Activated CD4-positive, alpha-beta T cell treated with anti-CD3 and anti-CD28 coated beads, Interleukin-2, amount 50 U/mL, for 1 hour (primary cell): ENCODE measurements at regions not wholly inside any gene's neighbourhood (a gene's known extent, or its start where the extent isn't known, plus 50 kb on each side); places are given as distances from the start of the nearest gene placed in this dataset.
"Not testable (repeated sequence)": the region's sequence is repeated elsewhere in the genome, so short reads cannot be mapped to it uniquely, and the experiment has no call there.

ENCODE experiments used
- DNase-seq: peaks from one replicate; pipeline ENCODE4 v3.0.0-alpha.2; 2020

- no peak for DNase-seq
Measured at GRCh38 chr20:56773749-56774148, 144.6 kb downstream of the TFAP2C start.

DNA sequence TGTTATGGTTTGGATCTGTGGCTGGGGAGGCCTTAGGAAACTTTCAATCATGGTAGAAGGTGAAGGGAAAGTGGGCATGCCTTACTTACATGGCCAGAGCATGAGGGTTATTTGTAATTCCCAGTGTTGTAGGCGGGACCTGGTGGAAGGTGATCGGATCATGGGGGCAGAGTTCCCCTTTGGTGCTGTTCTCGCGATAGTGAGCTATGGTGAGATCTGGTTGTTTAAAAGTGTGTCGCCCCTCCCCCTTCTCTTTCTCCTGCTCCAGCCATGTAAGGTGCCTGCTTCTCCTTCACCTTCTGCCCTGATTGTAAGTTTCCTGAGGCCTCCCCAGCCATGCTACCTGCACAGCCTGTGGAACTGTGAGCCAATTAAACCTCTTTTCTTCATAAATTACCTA lies 145.8 kb downstream of the TFAP2C start:
- no peak for DNase-seq

DNA sequence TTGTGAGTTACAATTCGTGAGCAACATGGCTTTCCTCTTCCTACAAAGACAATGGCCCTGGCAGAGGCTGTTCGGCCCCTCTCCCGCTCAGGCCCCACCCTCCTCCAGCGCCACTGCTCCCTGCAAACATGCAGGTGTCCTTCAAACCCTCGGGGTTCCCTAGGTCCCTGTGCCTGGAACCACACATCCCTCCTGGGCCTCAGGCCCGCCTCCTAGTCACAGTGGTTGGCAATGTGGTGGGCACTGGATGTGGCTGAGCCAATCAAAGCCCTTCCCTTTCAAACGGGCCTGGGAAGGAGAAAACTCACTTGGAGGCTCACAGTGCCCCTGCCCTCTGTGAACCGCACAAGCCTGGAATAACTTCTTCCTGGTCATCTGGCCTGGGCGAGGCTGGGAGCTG lies 147.2 kb downstream of the TFAP2C start:
- no peak for DNase-seq

DNA sequence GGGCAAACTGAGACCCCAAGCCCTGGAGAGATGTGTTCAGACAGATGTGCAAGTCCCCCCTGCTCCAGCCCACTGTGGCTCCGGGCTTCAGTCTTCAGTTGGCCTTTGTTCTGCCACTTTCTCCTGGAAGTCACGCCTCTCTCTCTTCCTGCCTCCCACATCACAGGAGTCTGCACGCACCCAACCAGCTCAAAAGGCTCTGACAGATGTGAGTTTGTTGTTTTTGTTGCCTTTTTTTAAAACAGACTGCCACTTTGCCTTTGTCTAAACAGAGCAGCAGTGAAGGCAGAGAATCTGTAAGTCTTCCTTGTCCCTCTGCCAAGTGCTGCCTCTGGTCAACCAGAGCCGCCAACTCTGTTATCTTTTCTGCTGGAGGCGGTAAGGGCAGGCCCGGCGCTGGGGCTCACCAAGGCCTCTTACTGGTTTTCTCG lies 149.7 kb downstream of the TFAP2C start:
- no peak for DNase-seq

GRCh38 chr20:56779452-56780143 lies 150.5 kb downstream of the TFAP2C start:
- DNase-seq, result no peak

DNA sequence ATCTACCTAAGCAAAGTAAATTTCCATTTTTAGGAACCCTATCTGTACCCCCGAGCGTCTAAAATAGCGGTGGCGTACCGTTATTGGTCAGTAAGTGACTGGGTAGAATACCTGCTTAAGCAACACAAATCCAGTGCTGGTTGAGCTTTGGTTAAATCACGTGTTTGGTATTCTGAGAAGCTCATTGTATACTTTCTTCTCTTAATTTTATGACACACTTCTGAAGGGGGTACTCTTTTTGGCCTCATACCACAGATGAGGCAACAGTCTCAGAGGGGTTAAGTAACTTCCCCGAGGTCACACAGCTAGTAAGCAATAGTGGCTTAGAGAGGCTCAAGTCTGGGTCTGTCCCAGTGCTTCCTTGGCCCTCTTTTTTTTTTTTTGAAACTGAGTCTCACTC lies 151.2 kb downstream of the TFAP2C start:
- DNase-seq, result no peak

- DNase-seq, result no peak
Measured at GRCh38 chr20:56781108-56781739, 152.1 kb downstream of the TFAP2C start.

DNA sequence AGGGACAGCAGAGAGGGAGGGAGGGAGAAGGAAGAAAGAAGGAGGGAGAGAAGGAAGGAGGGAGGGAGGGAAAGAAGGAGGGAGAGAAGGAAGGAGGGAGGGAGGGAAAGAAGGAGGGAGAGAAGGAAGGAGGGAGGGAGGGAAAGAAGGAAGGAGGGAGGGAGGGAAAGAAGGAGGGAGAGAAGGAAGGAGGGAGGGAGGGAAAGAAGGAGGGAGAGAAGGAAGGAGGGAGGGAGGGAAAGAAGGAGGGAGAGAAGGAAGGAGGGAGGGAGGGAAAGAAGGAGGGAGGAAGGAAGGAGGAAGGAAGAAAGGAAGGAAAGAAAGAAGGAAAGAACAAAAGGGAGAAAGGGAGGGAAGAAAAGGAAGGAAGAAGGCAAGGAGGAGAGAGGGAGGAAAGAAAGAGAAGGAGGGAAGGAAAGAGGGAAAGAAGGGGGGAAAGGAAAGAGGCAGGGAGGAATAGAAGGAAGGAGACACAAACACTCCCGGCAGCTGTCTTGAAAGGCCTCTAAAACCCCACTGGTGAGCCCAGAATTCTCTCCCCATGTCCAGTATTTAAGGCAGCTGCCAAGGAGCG lies 153.0 kb downstream of the TFAP2C start:
- not testable (repeated sequence) for DNase-seq

DNA sequence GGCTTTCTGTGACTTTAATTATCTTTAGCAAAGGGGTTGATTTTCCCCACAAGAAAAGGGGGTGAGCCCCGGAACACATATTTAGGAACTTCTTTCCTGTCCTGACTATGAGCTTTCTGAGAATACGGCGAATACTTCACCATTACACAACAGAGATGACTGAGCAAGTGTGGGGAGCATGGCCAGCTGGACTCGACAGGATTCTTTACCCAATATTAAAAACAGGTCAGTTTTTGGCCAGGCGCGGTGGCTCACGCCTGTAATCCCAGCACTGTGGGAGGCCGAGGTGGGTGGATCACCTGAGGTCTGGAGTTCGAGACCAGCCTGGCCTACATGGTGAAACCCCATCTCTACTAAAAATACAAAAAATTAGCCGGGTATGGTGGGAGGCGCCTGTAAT lies 153.7 kb downstream of the TFAP2C start:
- not testable (repeated sequence) for DNase-seq

DNA sequence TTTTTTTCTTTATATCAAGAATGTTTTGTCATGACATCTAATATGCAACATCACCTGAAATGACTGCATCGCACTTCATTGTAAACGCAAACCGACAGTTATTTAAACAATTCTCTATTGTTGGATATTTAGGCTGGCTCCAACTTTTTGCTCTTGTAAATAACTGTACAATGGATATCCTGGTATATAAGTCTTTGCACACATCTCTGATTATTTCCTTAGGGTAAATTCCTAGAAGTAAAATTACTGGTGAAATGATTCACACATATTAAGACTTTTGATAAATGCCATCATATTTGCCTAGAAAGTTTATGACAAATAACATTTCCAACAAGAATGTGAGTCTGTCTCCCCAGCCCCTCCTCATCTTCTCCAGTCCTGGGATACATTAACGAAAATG lies 154.7 kb downstream of the TFAP2C start:
- no peak for DNase-seq

- no peak for DNase-seq
Measured at GRCh38 chr20:56786503-56786902, 157.4 kb downstream of the TFAP2C start.

GRCh38 chr20:56788041-56788670 lies 159.1 kb downstream of the TFAP2C start:
- no peak for DNase-seq

GRCh38 chr20:56788671-56789610 lies 159.8 kb downstream of the TFAP2C start:
- no peak for DNase-seq

DNA sequence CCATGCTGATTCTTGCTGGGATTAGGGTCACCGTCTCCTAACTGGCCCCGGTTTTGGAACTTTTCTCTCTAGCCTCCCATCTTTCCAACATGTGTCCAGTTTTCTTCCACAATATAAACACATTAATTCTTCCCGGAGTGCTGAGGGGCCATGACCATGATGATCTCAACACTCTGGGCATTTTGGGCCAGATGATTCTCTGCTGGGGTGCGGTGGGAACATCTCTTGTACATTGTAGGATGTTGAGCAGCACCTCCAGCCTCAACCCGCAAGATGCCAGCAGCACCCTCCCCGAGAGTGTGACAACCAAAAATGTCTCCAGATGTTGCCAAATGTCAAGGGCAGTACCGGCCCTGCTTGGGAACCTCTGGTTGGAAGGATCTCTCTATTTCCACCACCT lies 164.8 kb downstream of the TFAP2C start:
- DNase-seq, result no peak

DNA sequence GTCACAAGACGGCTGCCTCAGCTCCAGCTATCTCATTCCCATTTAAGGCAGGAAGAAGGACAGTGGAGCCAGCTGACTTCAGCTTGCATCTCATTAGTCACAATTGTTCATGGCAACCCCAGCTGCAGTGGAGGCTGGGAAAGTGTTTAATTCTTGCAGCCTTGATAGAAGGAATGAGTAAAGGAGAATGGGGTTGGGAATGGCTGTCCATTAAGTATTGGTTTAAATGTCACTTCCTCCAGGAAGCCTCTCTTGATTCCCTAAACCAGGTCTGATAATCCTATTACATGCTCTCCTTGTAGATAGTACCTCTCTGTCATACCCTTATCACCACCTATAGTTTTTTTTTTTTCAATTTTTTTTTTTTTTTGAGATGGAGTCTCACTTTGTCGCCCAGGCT lies 166.4 kb downstream of the TFAP2C start:
- DNase-seq, result no peak

GRCh38 chr20:56796345-56796744 lies 167.2 kb downstream of the TFAP2C start:
- DNase-seq, result no peak

DNA sequence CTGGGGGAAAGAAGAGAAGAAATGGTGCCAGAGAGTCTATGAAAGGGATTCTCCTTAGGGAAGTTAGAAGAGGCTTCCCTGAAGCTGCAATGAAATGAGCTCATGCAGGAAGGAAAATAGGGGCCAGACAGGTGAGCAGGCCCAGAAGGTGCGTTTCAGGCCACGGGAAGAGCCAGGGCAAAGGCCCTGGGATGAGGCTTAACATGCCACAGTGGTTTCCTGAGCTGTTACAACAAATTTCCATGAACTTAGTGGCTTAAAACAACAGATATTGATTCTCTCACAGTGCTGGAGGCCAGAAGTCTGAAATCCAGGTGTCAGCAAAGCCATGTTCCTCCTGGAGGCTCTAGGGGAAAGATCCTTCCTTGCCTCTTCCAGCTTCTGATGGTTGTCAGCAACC lies 167.9 kb downstream of the TFAP2C start:
- no peak for DNase-seq

DNA sequence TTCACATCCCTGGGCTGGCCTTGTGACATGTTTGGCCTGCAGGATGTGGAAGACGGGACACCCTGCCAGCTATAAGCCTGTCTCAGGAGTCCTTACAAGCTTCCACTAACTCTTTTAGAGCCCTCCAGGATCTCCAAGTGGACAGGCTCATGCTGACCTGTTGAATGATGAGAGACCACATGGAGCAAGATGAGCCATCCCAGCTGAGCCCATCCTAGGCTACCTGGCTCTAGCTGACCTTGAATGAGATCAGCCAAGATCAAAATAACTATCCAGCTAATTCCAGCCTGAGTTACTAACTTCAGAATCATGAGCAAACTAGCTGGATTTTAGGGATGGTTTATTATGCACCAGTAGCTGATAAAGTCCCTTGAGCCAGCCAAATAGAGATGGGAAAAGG lies 169.5 kb downstream of the TFAP2C start:
- DNase-seq, result no peak

DNA sequence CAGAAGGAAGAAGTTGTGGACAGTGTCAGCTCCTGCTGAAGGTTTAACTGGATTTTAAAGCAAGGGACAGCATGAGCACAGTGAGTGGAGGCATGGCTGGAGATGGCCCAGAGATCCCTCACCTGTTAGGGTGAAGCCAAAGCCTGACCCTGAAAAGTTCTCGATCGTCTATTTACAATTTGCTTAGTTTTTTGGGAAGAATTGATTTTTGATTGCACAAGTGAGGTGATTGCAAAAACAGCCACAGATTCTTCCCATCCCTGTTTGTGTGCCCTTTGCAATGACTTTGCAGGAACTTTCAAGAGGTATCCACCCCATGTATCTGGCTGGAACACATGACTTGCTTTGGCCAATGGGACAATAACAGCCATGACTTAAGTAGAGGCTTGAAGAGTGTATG lies 170.1 kb downstream of the TFAP2C start:
- DNase-seq, result no peak

GRCh38 chr20:56800088-56800487 lies 171.0 kb downstream of the TFAP2C start:
- DNase-seq, result no peak

DNA sequence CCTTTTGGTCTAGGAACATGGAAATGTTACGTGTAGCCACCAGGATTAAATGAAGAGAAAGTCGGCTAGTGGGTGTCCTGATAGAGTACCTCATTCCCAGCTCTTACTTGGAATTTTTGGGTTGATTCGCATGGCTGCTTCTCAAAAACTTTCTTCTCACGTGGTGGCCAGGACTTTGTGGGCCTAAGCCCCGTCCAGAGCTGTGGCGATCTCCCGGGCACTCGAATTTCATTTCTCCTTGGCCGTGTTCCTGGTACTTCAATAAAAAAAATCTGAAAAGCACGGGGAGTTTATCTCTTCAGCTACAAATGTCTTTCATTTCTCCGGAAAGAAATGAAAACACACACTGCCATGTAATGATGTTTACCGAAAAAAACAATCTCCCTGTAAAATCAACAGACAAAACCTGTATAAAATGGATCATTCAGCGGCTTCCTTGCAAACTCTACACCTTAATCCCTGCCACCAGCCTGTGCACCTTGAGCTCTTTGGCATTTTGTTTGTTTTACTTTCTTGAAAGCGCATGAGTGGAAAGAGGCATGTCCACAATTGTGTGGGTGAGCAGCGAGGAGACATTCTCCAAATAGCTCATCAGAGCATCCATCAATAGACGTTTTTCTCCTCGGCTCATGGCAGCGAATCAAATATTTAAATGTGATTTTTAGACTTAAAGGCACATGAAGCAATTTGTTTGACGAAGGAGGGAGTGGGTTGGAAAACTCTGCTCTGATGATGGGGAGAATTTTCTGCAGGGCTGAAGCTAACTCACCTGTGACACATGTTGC lies 173.1 kb downstream of the TFAP2C start:
- no peak for DNase-seq

- DNase-seq, result no peak
Measured at GRCh38 chr20:56802805-56803204, 173.7 kb downstream of the TFAP2C start.
